Suprapubic skin (tissue), 4 donors: ENCODE measurements at regions not wholly inside any gene's neighbourhood (a gene's known extent, or its start where the extent isn't known, plus 50 kb on each side); places are given as distances from the start of the nearest gene placed in this dataset.

ENCODE experiments used
- CTCF ChIP-seq, 2 donors: fragments of 200-600 bp in 1 of 2; fragments of 450-650 bp in 1 of 2; sonication (generic) in 1 of 2; IDR thresholded peaks; one replicate each; pipeline ENCODE4 v1.5.1; 2016 to 2019; ENCODE audit warnings: antibody characterized with exemption in 2 of 2, mild to moderate bottlenecking in 1 of 2, moderate library complexity in 1 of 2
- EP300 ChIP-seq: sonication (generic); formaldehyde crosslinking; IDR thresholded peaks from one replicate; pipeline ENCODE4 v1.6.1; 2017; ENCODE audit warnings: antibody characterized with exemption
- POLR2A ChIP-seq, 2 donors: fragments of 450-650 bp; IDR thresholded peaks; one replicate each; pipeline ENCODE4 v1.6.1; 2017; ENCODE audit warnings: antibody characterized with exemption in 2 of 2, mild to moderate bottlenecking in 2 of 2, moderate library complexity in 2 of 2
- POLR2AphosphoS5 ChIP-seq, 3 donors: sonication (generic); formaldehyde crosslinking; IDR thresholded peaks; one replicate each; pipeline ENCODE4 v1.6.1; 2017; ENCODE audit warnings: antibody characterized with exemption in 3 of 3

GRCh38 chr12:17158201-17158600, 552.2 kb upstream of the LMO3 start:
- TF ChIP-seq POLR2A (IDR thresholded peaks at IDR 0.05) (no peak), POLR2AphosphoS5 (IDR thresholded peaks at IDR 0.05) (no peak), CTCF (IDR thresholded peaks at IDR 0.05) (no peak), EP300 (no peak)
